ENCODE measurements at regions not wholly inside any gene's neighbourhood (a gene's known extent, or its start where the extent isn't known, plus 50 kb on each side); places are given as distances from the start of the nearest gene placed in this dataset.

- H3K27ac Mint-ChIP-seq (ENCODE audit: unreplicated experiment) = no peak overlapping the region
- H3K4me3 Mint-ChIP-seq (ENCODE audit: unreplicated experiment) = no peak overlapping the region
- H3K9me3 Mint-ChIP-seq (ENCODE audit: unreplicated experiment) = no peaks in the 10 kb centered on the region
- Histone ChIP-seq H3K36me3 (ENCODE audit: control insufficient read depth, insufficient read depth, low read length) (no peaks in the 10 kb centered on the region), H3K4me3 (ENCODE audit: low read depth, low read length) (no peak overlapping the region), H3K27me3 (replicated peaks; ENCODE audit: control insufficient read depth, insufficient read depth, low read length) (no peaks in the 10 kb centered on the region), H3K4me1 (no peaks in the 10 kb centered on the region), H3K9me3 (no peaks in the 10 kb centered on the region)
- intact Hi-C loops (cut with micrococcal nuclease; ENCODE audit: unreplicated experiment) = no loop called here
- no peaks in the 10 kb centered on the region for H3K36me3 Mint-ChIP-seq (ENCODE audit: insufficient read depth, unreplicated experiment)
- POLR2A ChIA-PET = no interaction called here
- H3K4me1 Mint-ChIP-seq (ENCODE audit: low read depth, unreplicated experiment) = peaks cover 2% of the 10 kb centered on the region
- TF ChIP-seq CTCF (IDR thresholded peaks at IDR 0.05; ENCODE audit: insufficient read depth in 1 of 2, low read depth in 1 of 2, low read length in 1 of 2, severe bottlenecking in 1 of 2, unreplicated experiment in 1 of 2) = no peak
- DNase-seq = no peak
- no TSS peak for BruUV-seq (replicated peaks)
- H3K27me3 Mint-ChIP-seq (ENCODE audit: insufficient read depth, unreplicated experiment) = no peaks in the 10 kb centered on the region
- CTCF ChIA-PET = no interaction called here
Observed at GRCh38 chr12:46438256-46438655, 65.7 kb upstream of the SLC38A2 start.

DNA sequence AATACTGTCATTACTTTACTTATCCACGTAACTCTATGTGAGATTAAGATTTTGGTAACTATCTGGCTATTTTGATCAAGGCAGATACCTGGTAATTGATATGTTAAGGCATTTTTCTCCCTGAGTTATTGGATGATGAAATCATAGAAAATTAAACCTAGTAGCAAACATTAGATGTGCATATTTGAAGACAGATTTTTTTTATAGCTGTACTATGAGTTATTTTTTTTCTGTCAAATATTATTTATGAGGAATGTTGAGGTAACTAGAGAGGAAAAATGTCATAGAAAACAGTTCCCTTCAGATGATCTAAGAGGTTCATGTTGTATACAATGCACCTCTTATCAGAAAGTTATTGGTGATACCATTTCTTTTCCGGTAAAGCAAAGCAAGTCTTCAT lies 64.9 kb upstream of the SLC38A2 start:
- H3K36me3 ChIP-seq (ENCODE audit: control insufficient read depth, insufficient read depth, low read length) = no peaks in the 10 kb centered on the region
- Mint-ChIP-seq H3K4me3 (ENCODE audit: unreplicated experiment) (no peak overlapping the region), H3K36me3 (ENCODE audit: insufficient read depth, unreplicated experiment) (no peaks in the 10 kb centered on the region), H3K4me1 (ENCODE audit: low read depth, unreplicated experiment) (no peaks in the 10 kb centered on the region), H3K27ac (ENCODE audit: unreplicated experiment) (no peak overlapping the region), H3K9me3 (ENCODE audit: unreplicated experiment) (no peaks in the 10 kb centered on the region), H3K27me3 (ENCODE audit: insufficient read depth, unreplicated experiment) (no peaks in the 10 kb centered on the region)
- intact Hi-C loops (cut with micrococcal nuclease; ENCODE audit: unreplicated experiment) = no loop called here
- DNase-seq = no peak
- ChIA-PET CTCF (no interaction called here), POLR2A (no interaction called here)
- TF ChIP-seq CTCF (IDR thresholded peaks at IDR 0.05; ENCODE audit: insufficient read depth in 1 of 2, low read depth in 1 of 2, low read length in 1 of 2, severe bottlenecking in 1 of 2, unreplicated experiment in 1 of 2) = no peak
- no peaks in the 10 kb centered on the region for H3K27me3 ChIP-seq (replicated peaks; ENCODE audit: control insufficient read depth, insufficient read depth, low read length)
- BruUV-seq (replicated peaks) = no TSS peak
- H3K4me3 ChIP-seq (ENCODE audit: low read depth, low read length) = no peak overlapping the region
- H3K4me1 ChIP-seq = no peaks in the 10 kb centered on the region
- no peaks in the 10 kb centered on the region for H3K9me3 ChIP-seq

- no peak for TF ChIP-seq CTCF (IDR thresholded peaks at IDR 0.05; ENCODE audit: insufficient read depth in 1 of 2, low read depth in 1 of 2, low read length in 1 of 2, severe bottlenecking in 1 of 2, unreplicated experiment in 1 of 2)
- Histone ChIP-seq H3K36me3 (ENCODE audit: control insufficient read depth, insufficient read depth, low read length) (no peaks in the 10 kb centered on the region), H3K4me3 (ENCODE audit: low read depth, low read length) (no peak overlapping the region), H3K9me3 (no peaks in the 10 kb centered on the region), H3K4me1 (peaks cover 4% of the 10 kb centered on the region; the same call in 1 of the 2 replicates), H3K27me3 (replicated peaks; ENCODE audit: control insufficient read depth, insufficient read depth, low read length) (no peaks in the 10 kb centered on the region)
- no peak overlapping the region for H3K27ac Mint-ChIP-seq (ENCODE audit: unreplicated experiment)
- H3K36me3 Mint-ChIP-seq (ENCODE audit: insufficient read depth, unreplicated experiment) = no peaks in the 10 kb centered on the region
- DNase-seq = no peak
- ChIA-PET POLR2A (no interaction called here), CTCF (no interaction called here)
- no TSS peak for BruUV-seq (replicated peaks)
- H3K9me3 Mint-ChIP-seq (ENCODE audit: unreplicated experiment) = no peaks in the 10 kb centered on the region
- H3K27me3 Mint-ChIP-seq (ENCODE audit: insufficient read depth, unreplicated experiment) = no peaks in the 10 kb centered on the region
- intact Hi-C loops (cut with micrococcal nuclease; ENCODE audit: unreplicated experiment) = no loop called here
- H3K4me1 Mint-ChIP-seq (ENCODE audit: low read depth, unreplicated experiment) = peaks cover 7% of the 10 kb centered on the region
- H3K4me3 Mint-ChIP-seq (ENCODE audit: unreplicated experiment) = no peak overlapping the region
Observed at GRCh38 chr12:46436747-46437146, 64.2 kb upstream of the SLC38A2 start.
